ENCODE measurements at regions not wholly inside any gene's neighbourhood (a gene's known extent, or its start where the extent isn't known, plus 50 kb on each side); places are given as distances from the start of the nearest gene placed in this dataset.

GRCh38 chr3:30300809-30301208 is 305.6 kb upstream of the TGFBR2 start:
- Histone ChIP-seq H3K4me1 (ENCODE audit: control insufficient read depth in 1 of 2, insufficient read depth in 1 of 2, low read depth in 1 of 2, low read length in 1 of 2) (peaks cover 4 to 16% of the 10 kb centered on the region in 2 experiments), H3K27me3 (no peaks in the 10 kb centered on the region), H3K9me3 (no peaks in the 10 kb centered on the region), H3K4me3 (ENCODE audit: low read depth in 1 of 2, low read length in 1 of 2) (no peak overlapping the region), H3K36me3 (no peaks in the 10 kb centered on the region), H3K27ac (no peak overlapping the region)
- TF ChIP-seq CTCF (IDR thresholded peaks at IDR 0.05) = no peak

GRCh38 chr3:30302027-30302426 is 304.4 kb upstream of the TGFBR2 start:
- Histone ChIP-seq H3K27ac (no peak overlapping the region), H3K9me3 (no peaks in the 10 kb centered on the region), H3K27me3 (no peaks in the 10 kb centered on the region), H3K4me1 (ENCODE audit: control insufficient read depth in 1 of 2, insufficient read depth in 1 of 2, low read depth in 1 of 2, low read length in 1 of 2) (peaks cover 4 to 16% of the 10 kb centered on the region in 2 experiments), H3K36me3 (no peaks in the 10 kb centered on the region), H3K4me3 (ENCODE audit: low read depth in 1 of 2, low read length in 1 of 2) (no peak overlapping the region)
- no peak for TF ChIP-seq CTCF (IDR thresholded peaks at IDR 0.05)

- peaks cover 4 to 16% of the 10 kb centered on the region in 2 experiments for H3K4me1 ChIP-seq (ENCODE audit: control insufficient read depth in 1 of 2, insufficient read depth in 1 of 2, low read depth in 1 of 2, low read length in 1 of 2)
- H3K27me3 ChIP-seq = no peaks in the 10 kb centered on the region
- H3K9me3 ChIP-seq = no peaks in the 10 kb centered on the region
- H3K4me3 ChIP-seq (ENCODE audit: low read depth in 1 of 2, low read length in 1 of 2) = no peak overlapping the region
- H3K36me3 ChIP-seq = no peaks in the 10 kb centered on the region
- no peak overlapping the region for H3K27ac ChIP-seq
- no peak for TF ChIP-seq CTCF (IDR thresholded peaks at IDR 0.05)
Measured at GRCh38 chr3:30303770-30304169, 302.6 kb upstream of the TGFBR2 start.

GRCh38 chr3:30305021-30305420 is 301.4 kb upstream of the TGFBR2 start:
- H3K27me3 ChIP-seq = no peaks in the 10 kb centered on the region
- H3K27ac ChIP-seq = no peak overlapping the region
- peaks cover 0 to 5% of the 10 kb centered on the region in 2 experiments for H3K4me1 ChIP-seq (ENCODE audit: control insufficient read depth in 1 of 2, insufficient read depth in 1 of 2, low read depth in 1 of 2, low read length in 1 of 2)
- no peaks in the 10 kb centered on the region for H3K9me3 ChIP-seq
- no peaks in the 10 kb centered on the region for H3K36me3 ChIP-seq
- H3K4me3 ChIP-seq (ENCODE audit: low read depth in 1 of 2, low read length in 1 of 2) = no peak overlapping the region
- TF ChIP-seq CTCF (IDR thresholded peaks at IDR 0.05) = no peak

GRCh38 chr3:30306896-30307295 is 299.5 kb upstream of the TGFBR2 start:
- no peak for TF ChIP-seq CTCF (IDR thresholded peaks at IDR 0.05)
- Histone ChIP-seq H3K4me1 (ENCODE audit: control insufficient read depth in 1 of 2, insufficient read depth in 1 of 2, low read depth in 1 of 2, low read length in 1 of 2) (no peaks in the 10 kb centered on the region), H3K27ac (no peak overlapping the region), H3K36me3 (no peaks in the 10 kb centered on the region), H3K27me3 (no peaks in the 10 kb centered on the region), H3K9me3 (no peaks in the 10 kb centered on the region), H3K4me3 (ENCODE audit: low read depth in 1 of 2, low read length in 1 of 2) (no peak overlapping the region)
